HFF-Myc (cell line): ENCODE measurements at regions not wholly inside any gene's neighbourhood (a gene's known extent, or its start where the extent isn't known, plus 50 kb on each side); places are given as distances from the start of the nearest gene placed in this dataset.

Experiments
- DNase-seq: peaks from one replicate; pipeline ENCODE4 v3.0.0-alpha.2; 2011; ENCODE audit warnings: low read depth; ENCODE audit errors: extremely low read depth
- H3K4me3 ChIP-seq: replicated peaks from 2 replicates; pipeline ENCODE4 v1.5.1; 2011; ENCODE audit warnings: low read depth, mild to moderate bottlenecking, control low read depth, low read length
- TF ChIP-seq, protein P1 (sequence below): IDR thresholded peaks from 2 replicates; pipeline ENCODE4 v1.5.1; 2012; ENCODE audit warnings: mild to moderate bottlenecking, low read depth, low read length, control low read depth; ENCODE audit errors: missing control alignments

GRCh38 chr2:71861186-71862160 is 286.2 kb downstream of the CYP26B1 start:
- no peak for DNase-seq
- TF ChIP-seq, protein P1, sequence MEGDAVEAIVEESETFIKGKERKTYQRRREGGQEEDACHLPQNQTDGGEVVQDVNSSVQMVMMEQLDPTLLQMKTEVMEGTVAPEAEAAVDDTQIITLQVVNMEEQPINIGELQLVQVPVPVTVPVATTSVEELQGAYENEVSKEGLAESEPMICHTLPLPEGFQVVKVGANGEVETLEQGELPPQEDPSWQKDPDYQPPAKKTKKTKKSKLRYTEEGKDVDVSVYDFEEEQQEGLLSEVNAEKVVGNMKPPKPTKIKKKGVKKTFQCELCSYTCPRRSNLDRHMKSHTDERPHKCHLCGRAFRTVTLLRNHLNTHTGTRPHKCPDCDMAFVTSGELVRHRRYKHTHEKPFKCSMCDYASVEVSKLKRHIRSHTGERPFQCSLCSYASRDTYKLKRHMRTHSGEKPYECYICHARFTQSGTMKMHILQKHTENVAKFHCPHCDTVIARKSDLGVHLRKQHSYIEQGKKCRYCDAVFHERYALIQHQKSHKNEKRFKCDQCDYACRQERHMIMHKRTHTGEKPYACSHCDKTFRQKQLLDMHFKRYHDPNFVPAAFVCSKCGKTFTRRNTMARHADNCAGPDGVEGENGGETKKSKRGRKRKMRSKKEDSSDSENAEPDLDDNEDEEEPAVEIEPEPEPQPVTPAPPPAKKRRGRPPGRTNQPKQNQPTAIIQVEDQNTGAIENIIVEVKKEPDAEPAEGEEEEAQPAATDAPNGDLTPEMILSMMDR, result no peak
- H3K4me3 ChIP-seq, result no peak overlapping the region

DNA sequence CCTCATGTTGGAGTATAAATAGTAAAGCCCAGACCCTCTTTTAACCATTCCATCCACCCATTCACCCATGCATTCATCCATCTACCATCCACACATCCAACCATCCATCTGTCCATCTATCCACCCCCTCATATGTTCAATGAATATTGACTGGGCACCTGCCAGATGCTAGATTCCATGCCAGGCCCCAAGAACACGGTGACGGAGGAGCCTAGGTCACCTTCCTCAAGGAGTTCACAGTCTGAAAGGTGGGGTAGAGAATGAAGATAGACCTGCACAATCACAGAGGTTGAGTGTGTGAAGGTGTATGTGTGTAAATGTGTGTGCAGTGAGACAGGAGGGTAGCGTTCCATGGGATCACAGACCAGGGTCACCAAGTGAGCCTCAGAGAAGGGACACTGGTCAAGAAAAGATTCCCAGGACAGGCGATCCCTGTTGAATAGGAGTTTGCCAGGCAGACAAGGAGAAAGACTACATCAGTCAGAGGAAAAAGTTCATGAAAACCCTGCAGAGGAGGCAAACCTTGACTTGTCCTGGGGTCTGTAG is 287.2 kb downstream of the CYP26B1 start:
- DNase-seq, result no peak
- TF ChIP-seq, protein P1, result no peak
- H3K4me3 ChIP-seq, result no peak overlapping the region

DNA sequence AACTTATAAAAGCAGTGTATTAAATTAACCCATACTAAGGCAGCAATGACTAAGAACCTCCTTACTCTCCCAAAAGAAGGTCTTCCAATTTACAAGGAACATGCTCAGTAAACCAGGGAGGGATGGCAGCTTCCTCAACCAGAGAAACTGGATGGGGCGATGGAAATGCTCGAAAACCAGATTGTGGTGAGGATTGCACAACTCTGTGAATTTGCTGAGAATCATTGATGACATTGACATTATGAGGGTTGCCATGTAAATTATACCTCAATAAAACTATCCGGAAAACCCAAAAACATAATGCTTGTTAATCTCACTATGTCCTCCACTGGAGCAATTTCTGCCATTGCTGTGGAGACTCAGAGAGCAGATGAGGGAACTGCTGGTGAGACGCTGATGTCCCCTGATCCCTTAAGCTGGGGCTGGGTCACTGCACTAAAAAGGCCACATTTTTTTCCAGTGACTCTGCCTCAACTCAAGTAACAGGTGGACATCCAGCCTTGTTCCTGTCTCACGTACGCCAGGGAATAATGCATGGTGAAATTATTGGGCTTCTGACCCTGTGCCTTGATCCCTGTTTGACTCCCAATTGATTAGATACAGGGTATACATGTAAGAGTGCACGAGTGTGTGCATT is 288.3 kb downstream of the CYP26B1 start:
- TF ChIP-seq, protein P1, result no peak
- H3K4me3 ChIP-seq, result no peak overlapping the region
- DNase-seq, result no peak

DNA sequence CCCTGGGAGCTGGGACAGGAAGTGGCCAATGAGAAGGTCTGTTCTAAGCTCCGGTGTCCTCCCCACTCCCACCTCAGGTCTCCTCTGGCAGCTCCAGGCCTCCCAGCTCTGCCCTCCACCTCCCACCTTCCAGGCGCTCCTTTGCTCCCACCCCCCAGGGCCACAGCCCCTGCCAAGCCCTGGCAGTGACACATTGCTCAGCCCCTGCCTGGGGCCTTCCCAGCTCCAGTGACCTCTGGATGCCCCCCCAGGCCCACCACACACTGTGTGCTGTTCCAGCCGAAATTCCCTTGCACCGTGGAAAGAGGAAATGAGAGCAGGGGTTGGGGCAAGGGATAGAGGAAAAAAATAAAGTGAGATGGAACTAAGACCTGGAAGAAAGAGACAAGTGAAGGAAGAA is 289.6 kb downstream of the CYP26B1 start:
- no peak overlapping the region for H3K4me3 ChIP-seq
- TF ChIP-seq, protein P1, result no peak
- no peak for DNase-seq

DNA sequence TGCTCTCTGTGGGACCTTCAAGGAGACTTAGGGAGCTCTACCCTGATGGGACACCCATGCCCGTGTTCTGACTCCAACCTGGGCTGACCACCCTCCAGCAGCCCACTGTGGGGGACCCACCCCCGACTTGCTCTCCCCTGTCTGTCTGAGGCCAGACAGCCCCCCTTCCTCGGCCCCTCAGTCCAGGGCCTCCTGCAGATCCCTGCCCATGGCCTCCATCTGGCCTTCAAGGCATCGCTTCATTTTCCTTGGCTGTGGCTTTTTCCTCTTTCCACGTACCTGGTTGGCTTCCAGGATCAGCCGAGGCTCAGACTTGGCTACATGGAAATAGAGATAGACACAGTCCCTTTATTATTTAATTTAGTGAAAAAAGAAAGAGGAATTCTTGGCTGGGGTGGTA is 290.0 kb downstream of the CYP26B1 start:
- H3K4me3 ChIP-seq, result no peak overlapping the region
- TF ChIP-seq, protein P1, result no peak
- DNase-seq, result no peak

GRCh38 chr2:71856773-71857525 is 290.7 kb downstream of the CYP26B1 start:
- H3K4me3 ChIP-seq, result no peak overlapping the region
- DNase-seq, result no peak
- TF ChIP-seq, protein P1, result no peak
